Lower leg skin (tissue), 4 donors: ENCODE measurements at regions not wholly inside any gene's neighbourhood (a gene's known extent, or its start where the extent isn't known, plus 50 kb on each side); places are given as distances from the start of the nearest gene placed in this dataset.
"Not testable (repeated sequence)": the region's sequence is repeated elsewhere in the genome, so short reads cannot be mapped to it uniquely, and the experiment has no call there.

Experiments used
- DNase-seq, 2 donors: peaks; one replicate each; pipeline ENCODE4 v3.0.0-alpha.2; 2019; ENCODE audit warnings: low spot score in 2 of 2
- H3K4me3 ChIP-seq: fragments of 200-600 bp; sonication (generic); 2 replicates; pipeline ENCODE4 v1.5.1; 2017; ENCODE audit warnings: mild to moderate bottlenecking, low read depth; ENCODE audit not compliant: poor library complexity, severe bottlenecking
- POLR2A ChIP-seq, 2 donors: fragments of 450-650 bp; IDR thresholded peaks; one replicate each; pipeline ENCODE4 v1.6.1; 2016 to 2017; ENCODE audit warnings: antibody characterized with exemption in 2 of 2, mild to moderate bottlenecking in 1 of 2, moderate library complexity in 1 of 2
- WGBS, 2 donors: methylation state at CpG; one replicate each; pipeline ENCODE4 v1.1.5; 2018; 5-methylcytosine and 5-hydroxymethylcytosine counted together
- intact Hi-C: fragments of 100-400 bp; cut with DNase I; formaldehyde crosslinking; loops from one replicate; pipeline ENCODE4 v1.15.0; 2023; ENCODE audit warnings: low total_unique reads
- TF ChIP-seq, protein P1 (sequence below), 3 donors: fragments of 450-650 bp; IDR thresholded peaks; one replicate each; pipeline ENCODE4 v1.5.1; 2016; ENCODE audit warnings: antibody characterized with exemption in 3 of 3, mild to moderate bottlenecking in 3 of 3, moderate library complexity in 2 of 3

DNA sequence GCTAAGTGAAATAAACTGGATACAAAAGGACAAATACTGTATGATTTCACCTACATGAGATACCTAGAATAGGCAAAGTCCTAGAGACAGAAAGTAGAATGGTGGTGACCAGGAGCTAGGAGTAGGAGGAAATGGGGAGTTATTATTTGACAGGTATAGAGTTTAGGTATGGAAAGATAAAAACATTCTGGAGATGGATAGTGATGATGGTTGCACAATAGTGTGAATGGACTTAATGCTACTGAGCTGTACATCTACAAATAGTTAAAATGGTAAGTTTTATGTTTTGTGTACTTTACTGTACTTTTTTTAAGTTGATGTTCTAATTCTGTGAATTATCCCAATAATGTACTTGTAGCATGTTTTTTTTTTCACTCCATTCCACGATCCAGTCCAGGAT, 59.5 kb upstream of the RALGPS2 start:
- no peak for TF ChIP-seq POLR2A (IDR thresholded peaks at IDR 0.05)
- TF ChIP-seq, protein P1, sequence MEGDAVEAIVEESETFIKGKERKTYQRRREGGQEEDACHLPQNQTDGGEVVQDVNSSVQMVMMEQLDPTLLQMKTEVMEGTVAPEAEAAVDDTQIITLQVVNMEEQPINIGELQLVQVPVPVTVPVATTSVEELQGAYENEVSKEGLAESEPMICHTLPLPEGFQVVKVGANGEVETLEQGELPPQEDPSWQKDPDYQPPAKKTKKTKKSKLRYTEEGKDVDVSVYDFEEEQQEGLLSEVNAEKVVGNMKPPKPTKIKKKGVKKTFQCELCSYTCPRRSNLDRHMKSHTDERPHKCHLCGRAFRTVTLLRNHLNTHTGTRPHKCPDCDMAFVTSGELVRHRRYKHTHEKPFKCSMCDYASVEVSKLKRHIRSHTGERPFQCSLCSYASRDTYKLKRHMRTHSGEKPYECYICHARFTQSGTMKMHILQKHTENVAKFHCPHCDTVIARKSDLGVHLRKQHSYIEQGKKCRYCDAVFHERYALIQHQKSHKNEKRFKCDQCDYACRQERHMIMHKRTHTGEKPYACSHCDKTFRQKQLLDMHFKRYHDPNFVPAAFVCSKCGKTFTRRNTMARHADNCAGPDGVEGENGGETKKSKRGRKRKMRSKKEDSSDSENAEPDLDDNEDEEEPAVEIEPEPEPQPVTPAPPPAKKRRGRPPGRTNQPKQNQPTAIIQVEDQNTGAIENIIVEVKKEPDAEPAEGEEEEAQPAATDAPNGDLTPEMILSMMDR (IDR thresholded peaks at IDR 0.05) = no peak
- WGBS, 2 donors = 78 to 79% methylated on average over 1 of the region's 1 CpG
- intact Hi-C loops = no loop called here
- no peak overlapping the region for H3K4me3 ChIP-seq
- no peak for DNase-seq

DNA sequence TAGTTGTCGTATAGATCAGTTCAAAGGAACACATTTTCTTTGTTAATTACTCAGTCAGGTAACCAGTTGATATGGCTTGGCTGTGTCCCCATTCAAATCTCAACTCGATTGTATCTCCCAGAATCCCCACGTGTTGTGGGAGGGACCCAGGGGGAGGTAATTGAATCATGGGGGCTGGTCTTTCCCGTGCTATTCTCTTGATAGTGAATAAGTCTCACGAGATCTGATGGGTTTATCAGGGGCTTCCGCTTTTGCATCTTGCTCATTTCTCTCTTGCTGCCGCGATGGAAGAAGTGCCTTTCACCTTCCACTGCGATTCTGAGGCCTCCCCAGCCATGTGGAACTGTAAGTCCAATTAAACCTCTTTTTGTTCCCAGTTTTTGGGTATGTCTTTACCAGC, 58.2 kb upstream of the RALGPS2 start:
- intact Hi-C loops, H3K4me3 ChIP-seq, DNase-seq: not testable (repeated sequence)
- 79 to 80% methylated on average over 9 of the region's 9 CpGs for WGBS, 2 donors

DNA sequence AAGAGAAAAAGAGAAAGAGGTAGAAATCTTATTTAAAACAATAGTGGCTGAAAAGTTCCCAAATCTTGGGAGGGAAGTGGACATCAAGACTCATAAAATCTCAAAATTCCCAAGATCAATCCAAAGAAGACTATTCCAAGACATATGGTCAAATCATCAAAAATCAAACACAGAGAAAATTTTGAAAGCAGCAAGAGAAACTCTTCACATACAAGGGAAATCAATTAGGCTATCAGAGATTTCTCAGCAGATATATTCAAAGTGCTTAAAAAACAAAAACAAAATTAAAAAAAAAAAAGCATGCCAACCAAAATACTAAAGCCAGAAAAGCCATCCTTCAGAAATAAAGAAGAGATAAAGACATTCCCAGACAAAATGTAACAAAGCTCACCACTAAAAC, 52.6 kb upstream of the RALGPS2 start:
- H3K4me3 ChIP-seq = no peak overlapping the region
- no peak for DNase-seq
- TF ChIP-seq, protein P1 (IDR thresholded peaks at IDR 0.05) = no peak
- TF ChIP-seq POLR2A (IDR thresholded peaks at IDR 0.05) = no peak
- intact Hi-C loops = no loop called here

DNA sequence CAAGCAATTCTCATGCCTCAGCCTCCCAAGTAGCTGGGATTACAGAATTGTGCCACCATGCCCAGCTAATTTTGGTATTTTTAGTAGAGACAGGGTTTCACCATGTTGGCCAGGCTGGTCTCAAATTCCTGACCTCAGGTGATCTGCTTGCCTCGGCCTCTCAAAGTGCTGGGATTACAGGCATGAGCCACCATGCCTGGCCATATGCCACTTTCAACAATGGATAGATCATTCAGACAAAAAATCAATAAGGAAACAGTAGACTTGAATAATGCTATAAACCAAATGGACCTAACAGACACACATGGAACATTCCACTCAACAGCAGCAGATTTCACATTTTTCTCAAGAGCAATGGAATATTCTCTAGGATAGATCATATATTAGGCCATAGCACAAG, 50.5 kb upstream of the RALGPS2 start:
- intact Hi-C loops, H3K4me3 ChIP-seq, DNase-seq: not testable (repeated sequence)
- WGBS, 2 donors = 75 to 100% methylated on average over 1 of the region's 1 CpG
